GM19023 (cell line): ENCODE measurements at regions not wholly inside any gene's neighbourhood (a gene's known extent, or its start where the extent isn't known, plus 50 kb on each side); places are given as distances from the start of the nearest gene placed in this dataset.
"Not testable (repeated sequence)": the region's sequence is repeated elsewhere in the genome, so short reads cannot be mapped to it uniquely, and the experiment has no call there.

ENCODE experiments used
- ATAC-seq: cut with Tn5 transposase; IDR thresholded peaks from one replicate; pipeline ENCODE4 v1.9.1; 2021; ENCODE audit warnings: mild to moderate bottlenecking, moderate library complexity; ENCODE audit not compliant: unreplicated experiment

DNA sequence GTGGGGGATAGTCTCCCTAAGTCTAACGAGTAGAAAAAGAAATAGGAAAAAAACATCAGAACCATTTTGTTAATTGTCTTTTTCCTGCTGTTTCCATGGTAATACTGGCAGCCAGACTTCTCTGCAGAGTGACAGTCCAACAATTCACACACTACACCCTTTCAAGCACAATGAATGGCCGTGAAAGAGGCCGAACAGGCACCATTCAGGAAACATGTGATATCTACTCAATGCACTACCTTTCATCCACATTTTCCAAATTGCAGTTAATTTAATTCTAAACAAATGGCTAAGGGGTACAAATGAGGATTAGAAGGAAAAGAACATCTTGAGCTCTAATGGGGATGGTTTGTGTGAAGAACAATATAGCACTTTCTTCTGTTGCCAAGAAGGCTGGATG, 358.5 kb upstream of the ANKRD30A start:
- no peak for ATAC-seq

DNA sequence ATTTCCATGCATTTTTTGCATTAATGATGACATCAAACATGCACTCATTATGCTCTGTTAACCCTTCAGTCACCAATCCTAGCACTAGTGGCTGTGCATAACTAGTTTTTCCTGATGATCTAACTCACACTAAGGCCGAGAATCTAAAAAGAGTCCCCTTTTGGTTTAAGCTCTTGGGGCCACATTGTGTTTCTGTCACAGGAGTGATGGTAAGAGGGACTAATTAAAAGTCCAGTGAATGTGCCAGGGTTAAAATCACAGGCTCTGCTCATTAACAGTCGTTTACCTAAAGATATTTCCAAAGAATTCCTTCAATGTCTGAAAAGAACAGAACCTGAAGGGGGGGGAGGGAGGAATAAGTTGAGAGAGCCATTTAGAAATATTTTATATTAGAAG, 359.0 kb upstream of the ANKRD30A start:
- ATAC-seq: no peak

DNA sequence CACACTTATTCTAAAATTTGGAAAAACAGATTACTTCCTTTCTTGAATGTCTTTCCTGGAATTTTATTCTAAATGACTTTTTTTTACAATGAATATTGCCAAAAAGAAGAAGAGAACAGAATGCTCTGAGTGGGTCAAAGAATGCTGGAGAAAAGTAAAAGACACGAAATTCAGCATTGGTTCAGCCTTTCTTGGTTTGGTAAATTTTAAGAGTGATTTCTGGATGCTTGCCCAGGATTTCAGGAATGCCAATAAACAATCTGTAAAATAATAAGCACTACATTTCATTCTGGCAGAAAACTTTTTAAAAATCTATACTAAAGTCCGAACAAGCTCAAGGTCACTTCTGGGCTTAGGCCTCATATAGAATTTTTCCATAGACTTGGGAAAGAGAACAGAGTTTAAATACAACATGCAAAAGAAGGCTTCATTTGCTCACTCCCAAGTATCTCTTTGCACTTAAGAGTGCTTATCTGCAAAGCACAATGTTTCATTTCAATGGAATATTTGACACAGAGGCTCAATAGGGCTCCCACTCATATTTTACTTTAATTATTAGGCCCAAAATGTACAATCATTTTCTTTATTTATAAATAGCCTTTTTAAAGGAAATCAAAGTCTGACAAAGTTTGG, 359.5 kb upstream of the ANKRD30A start:
- no peak for ATAC-seq

DNA sequence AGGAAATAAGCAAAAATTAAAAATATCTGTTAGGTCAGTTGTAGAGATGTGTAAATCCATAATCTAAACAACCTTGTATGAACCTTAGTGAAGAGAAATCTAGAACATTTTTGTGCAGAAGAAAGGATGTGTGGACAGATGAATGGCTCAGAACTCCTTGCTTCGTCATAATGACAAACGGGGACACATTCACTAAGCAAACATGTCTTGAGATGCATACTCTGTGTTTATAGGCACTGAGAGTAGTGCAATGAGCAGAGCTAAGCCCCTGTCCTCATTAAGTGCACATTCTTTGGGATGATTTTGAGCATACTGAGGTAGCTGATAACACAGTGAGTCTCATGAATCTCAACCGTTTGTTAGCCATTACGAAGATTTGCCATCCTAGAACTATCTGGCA, 360.6 kb upstream of the ANKRD30A start:
- no peak for ATAC-seq

DNA sequence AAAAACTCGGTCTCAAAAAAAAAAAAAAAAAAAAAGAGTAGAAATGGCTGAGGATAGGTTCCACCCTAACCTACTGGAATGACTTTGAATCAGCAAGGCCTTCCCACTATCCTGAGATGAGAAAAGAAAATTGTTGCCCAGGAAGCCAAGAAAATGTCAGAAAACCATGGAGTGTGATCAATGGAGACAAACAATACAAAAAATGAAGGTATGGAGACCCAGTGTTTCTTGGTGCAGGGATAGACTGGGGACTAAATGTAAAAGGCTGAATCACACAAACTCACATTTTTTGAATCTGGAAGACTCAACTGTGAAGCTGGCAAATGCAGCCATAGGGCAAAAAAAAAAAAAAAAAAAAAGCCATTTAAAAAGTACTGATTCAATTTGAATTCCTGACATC, 364.3 kb upstream of the ANKRD30A start:
- no peak for ATAC-seq

DNA sequence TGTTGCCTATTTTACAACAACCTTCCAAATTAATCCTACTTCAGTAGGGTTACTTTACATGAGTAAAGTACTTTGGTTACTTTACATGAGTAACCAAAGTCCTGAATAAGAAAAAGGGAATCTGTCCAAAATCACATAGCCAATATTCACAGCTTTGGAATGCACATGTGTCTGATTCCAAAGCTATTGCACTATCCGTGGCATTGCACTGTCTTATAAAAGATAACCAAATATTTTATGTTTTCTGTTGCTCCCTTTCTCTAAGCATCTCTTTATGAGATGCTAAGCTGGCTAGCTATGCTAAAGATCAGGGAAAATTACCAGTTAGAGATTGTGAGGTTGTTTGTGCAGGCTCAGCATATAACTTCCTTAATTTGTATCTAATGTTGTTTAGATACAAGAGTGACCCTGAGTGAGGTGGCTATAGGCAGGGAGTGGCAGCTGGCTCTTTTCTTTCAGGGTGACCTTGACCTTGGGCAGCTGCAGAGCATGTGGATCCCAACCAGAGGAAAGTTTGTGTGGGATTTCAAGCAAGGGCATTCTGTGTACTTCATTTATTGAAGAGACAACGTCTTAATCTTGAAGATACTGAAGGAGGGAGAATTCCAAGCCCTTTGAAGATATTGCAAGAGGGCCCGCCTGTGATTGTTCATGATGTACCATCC, 366.1 kb upstream of the ANKRD30A start:
- no peak for ATAC-seq

DNA sequence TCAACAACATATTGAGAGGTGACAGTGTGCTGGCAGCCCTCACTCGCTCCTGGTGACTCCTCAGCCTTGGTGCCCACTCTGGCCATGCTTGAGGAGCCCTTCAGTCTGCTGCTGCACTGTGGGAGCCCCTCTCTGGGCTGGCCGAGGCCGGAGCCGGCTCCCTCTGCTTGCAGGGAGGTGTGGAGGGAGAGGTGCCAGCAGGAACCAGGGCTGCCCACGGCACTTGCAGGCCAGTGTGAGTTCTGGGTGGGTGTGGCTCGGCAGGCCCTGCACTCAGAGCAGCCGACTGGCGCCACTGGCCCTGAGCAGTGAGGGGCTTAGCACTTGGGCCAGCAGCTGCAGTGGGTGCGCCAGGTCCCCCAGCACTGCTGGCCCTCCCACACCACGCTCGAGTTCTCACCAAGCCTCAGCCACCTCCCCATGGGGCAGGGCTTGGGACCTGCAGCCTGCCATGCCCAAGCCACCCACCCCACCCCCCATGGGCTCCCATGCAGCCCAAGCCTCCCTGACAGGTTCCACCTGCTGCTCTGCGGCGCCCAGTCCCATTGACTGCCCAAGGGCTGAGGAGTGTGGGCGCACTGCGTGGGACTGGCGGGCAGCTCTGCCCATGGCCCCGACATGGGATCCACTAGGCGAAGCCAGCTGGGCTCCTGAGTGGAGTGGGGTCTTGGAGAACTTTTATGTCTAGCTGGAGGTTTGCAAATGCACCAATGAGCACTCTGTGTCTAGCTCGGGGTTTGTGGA, 377.1 kb upstream of the ANKRD30A start:
- ATAC-seq: no peak

DNA sequence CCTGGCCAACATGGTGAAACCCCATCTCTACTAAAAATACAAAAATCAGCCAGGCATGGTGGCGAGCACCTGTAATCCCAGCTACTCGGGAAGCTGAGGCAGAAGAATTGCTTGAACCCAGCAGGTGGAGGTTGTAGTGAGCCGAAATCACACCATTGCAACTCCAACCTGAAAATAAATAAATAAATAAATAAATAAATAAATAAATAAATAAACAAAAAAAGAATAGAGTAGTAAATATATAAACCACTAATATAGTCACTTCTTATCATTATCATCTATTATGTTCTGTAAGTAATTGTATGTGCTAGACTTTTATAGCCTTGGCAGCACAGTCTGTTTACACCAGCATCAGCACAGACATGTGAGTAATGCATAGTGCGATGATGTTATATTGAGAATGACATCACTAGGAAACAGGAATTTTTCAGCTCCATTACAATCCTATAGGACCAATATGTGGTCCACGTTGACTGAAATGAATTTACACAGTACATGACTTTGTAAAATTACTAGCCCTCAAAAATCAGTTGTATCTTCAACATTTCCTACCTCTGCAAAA, 385.4 kb upstream of the ANKRD30A start:
- ATAC-seq: no peak

DNA sequence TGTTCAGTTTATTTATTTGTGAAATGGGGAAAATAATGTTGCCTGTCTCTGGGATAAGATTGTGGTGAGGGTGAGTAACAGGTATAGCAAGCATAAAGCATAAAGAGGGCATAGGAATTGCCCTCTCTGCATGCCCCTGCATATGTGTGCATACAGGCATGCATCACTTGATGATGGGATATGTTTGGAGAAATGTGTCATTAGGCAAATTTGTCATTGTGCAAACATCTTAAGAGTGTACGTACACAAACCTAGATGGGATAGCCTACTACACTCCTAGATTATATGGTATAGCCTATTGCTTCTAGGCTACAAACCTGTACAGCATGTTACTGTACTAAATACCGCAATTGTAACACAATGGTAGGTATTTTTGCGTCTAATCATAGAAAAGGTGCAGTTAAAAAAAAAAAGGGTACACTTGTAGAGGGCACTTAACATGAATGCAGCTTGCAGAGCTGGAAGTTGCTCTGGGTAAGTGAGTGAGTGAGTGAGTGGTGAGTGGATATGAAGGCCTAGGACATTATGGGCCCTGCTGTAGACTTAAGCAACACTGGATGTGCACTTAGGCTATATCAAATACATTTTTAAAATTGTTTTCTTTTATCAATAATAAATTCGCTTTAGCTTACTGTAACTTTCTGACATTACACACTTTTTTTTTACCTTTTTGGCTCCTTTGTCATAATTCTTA, 386.5 kb upstream of the ANKRD30A start:
- ATAC-seq: no peak

DNA sequence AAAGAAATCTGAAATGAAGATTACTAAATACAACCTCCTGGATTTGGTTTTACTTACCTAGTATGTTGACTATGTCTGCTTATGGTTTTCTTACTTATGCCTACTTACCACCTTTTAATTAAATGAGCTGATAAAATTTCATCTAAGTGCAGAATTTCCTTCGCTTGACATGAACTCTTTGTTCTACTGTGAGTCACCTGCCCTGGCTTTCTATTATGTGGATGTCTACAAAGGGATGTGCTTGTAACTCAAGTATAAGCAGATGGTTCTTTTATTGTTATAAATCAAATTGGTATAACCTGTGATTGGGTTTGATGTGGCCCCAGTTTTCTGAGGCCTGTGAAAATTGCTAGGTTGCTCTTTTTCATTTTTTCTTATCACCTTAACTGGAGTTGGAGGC, 389.1 kb upstream of the ANKRD30A start:
- no peak for ATAC-seq

DNA sequence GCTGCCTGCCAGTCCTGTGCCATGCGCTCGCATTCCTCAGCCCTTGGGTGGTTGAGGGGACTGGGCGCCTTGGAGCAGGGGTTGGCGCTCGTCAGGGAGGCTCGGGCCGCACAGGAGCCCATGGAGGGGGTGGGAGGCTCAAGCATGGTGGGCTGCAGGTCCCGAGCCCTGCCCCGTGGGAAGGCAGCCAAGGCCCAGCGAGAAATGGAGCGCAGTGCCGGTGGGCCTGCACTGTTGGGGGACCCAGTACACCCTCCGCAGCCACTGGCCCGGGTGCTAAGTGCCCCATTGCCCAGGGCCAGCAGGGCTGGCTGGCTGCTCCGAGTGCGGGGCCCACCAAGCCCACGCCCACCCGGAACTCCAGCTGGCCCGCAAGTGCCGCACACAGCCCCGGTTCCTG, 390.8 kb upstream of the ANKRD30A start:
- ATAC-seq: not testable (repeated sequence)

DNA sequence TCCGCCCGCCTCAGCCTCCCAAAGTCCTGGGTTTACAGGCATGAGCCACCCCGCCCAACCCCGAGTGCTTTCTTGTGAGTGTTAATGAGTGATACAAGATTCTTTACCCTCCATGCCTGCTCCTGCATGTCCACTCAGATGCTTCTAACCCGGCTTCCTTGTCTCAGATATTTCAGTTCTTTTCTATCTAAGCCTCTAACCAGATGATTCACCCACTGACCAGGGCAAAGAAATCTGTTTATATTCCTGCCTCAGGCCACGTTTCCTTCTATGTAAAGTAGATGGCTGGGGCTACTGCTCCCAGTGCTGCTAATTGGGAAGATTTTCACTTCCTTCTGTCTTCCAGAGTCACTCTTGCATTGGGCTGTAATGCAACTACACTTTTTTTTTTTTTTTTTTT, 395.1 kb upstream of the ANKRD30A start:
- no peak for ATAC-seq

DNA sequence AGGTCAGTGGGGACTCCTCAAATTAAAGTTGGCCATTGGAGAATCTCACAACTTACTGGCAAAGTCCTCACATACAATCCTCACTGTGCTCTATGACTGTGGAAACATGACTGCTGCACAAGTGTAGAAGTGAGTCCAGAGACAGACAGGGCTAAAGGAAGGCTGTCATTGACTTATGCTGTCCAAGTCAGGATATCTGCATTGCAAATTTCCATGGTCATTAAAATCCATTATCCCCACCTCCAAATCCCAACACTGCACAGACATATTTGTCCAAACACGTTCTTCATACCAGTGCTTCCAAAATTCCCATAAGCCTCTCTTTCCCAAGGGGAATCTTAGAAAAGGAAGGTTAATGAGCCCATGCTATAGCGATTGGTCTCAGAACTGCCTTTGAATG, 396.8 kb upstream of the ANKRD30A start:
- ATAC-seq: no peak

DNA sequence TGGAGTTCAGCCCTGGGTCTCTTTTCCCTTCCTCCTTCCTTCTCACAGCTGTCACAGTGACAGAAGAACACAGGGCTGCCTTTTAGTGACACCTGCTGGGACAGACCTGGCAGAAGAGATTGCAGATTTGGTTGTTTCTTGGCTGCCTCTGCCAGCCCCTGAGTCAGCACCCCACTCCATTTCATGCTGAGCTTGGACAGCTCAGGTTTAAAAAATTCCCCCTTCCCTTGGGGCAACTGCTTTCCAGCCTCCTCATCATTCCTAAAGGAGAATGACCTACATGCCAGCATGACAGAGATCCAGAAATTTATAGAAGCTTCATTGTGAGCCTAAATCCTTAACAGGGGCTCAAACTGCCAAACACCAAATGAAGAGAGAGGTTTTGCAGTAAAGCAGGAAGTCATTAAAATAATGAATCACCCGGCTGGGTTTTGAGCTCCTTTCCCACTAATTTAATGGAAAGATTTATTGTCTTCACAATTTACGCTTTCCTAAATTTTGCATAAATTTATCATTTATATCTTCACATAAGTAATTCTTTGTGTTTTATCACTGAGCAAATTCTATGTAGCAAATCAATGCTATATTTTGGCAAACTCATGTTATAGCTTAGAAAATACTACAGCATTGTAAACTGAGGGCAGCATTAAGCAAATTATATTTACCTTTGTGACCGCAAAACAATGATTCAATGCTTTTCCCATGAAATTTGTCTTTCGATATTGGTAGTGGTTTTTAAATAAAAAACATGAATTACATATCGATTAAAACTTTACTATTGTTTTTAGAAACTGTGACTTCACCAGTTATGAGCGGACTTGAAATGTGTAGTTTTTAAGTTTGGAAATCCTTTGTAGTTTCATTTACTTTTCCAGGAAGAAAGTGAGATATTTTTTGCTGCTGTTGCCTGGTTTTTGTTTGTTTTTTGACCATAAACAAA, 399.5 kb upstream of the ANKRD30A start:
- no peak for ATAC-seq

DNA sequence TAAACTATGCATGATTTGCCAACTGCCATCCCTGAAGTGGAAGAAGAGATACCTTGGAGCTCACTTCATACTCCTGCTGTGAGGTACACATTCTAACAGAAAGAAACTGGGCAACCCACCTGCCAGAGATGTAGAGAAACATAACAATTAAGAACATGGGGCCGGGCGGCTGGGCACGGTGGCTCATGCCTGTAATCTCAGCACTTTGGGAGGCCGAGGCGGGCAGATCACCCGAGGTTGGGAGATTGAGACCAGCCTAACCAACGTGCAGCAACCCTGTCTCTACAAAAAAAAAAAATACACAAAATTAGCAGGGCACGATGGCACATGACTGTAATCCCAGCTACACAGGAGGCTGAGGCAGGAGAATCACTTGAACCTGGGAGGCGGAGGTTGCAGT, 402.6 kb upstream of the ANKRD30A start:
- ATAC-seq: no peak

DNA sequence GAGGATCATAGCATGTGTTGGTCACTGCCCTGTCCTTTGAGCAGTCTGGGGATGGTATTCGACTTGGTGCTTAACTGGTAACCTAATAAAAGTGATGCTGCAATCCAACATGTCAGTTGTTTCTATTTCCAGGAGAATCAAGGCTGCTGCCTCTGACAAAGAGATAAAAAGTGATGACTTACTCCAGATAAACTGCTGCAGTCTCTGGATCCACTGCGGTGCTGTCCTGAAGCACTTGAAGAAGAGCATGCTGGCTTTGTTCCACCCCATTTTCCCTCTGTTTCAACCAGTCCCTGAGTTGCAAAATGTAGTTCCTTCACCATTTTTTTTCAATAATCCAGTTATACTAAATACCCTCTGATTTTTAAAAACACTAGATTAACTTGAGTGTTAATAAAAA, 403.5 kb upstream of the ANKRD30A start:
- no peak for ATAC-seq

DNA sequence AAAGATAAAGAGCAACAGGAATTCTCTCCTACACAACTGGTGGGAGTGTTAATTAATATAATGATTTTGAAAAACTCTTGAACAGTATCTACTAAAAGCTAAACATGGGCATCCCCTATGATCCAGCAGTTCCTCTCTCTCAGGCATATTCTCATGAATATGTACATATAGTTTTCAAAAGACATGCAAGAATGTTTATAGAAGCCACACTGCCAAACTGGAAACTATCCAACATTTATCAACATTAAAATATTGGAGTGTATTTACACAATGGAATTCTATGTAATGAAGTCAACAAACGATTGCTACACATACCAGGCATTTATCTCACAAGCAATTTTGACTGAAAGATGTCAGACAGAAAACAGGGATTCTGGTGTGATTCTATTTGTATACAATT, 404.5 kb upstream of the ANKRD30A start:
- no peak for ATAC-seq

DNA sequence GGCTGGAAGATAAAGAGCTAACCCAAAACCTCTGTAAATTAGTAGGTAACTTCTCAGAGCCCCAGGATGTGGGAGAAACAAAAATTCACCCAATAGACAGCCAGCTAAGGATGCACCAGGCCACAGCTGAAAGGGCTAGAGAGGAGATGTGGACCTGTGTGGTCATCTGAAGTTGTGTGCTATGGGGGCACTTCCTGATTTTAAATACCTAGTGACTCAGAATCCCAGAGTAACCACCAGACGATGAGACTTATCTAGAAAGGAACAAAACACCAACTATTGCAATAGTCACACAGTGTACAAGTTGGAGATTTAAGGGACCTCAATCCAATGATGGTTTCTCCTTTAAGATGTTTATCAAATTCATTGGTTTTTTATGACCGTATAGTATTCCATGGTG, 408.3 kb upstream of the ANKRD30A start:
- no peak for ATAC-seq

DNA sequence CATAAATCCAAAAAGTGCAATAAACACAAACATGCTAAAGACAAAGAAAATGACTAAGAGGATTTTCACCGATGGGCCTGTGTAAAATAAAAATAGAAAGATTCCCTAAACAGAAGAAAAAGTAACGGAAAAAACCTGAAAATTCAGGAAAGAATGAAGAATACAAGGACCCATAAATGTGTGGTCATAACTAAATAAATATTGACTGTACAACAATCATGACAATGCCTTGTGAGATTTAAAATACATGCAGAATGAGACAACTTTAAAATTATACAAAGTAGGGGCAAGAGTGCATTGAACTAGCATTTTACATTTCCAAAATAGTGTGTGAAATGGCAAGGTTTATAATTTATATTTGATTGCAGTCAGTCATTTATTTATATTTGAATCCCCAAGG, 409.1 kb upstream of the ANKRD30A start:
- no peak for ATAC-seq

DNA sequence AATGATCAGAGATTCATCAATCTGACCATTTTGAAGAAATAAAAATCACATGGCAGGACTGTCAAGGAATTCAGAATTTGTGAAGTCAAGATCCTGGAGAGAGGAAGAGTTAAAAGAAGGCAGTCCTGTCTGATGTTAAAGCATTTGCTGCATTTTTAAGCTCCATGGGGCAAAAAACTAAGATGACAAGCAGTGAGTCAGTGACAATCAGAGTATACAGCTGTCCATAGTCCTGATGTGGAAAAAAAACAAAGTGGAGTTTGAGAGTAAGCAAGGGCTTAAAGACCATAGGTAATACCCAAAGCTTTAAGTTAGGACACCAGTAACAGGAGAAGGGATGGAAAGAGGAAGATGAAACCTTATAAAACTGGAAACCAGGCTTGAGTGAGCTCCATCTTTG, 412.7 kb upstream of the ANKRD30A start:
- ATAC-seq: no peak
